ENCODE measurements at regions not wholly inside any gene's neighbourhood (a gene's known extent, or its start where the extent isn't known, plus 50 kb on each side); places are given as distances from the start of the nearest gene placed in this dataset.

DNA sequence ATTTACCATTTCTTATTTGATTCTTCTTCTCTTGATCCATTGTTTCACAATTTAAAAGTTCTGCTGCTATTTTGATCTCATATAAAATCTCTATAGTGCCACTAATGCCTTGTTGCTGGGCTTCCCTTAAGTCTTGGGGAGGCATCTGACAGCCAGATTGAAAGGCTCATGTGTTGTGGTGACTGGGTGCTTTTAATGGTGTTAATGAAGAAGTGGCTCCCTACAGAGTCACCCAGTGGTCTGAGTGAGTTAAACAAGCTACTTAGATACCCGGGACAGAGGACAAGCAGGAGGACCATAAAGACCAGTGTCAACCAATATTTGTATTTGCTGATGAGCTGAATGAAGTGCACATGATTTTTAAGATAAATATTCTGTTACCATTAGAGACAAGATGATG lies 176.4 kb upstream of the HABP2 start:
- no peak for DNase-seq

DNA sequence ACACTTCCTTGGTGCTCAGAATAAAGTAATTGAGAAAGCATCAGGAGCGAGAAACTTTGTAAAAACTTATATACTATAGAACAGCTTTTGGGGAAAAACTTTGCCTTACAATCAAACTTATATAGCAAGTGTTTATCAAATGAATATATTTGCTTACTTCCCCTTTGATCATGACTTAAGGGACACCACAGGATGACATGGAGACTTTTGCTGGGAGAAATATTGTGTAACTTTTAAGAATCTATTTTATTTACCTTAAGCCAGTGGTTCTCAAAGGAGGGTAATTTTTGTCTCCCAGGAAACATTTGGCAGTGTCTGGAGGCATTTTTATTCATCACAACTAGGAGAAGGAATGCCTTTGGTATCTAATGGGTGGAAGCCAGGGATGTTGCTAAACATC lies 173.8 kb upstream of the HABP2 start:
- no peak for DNase-seq

DNA sequence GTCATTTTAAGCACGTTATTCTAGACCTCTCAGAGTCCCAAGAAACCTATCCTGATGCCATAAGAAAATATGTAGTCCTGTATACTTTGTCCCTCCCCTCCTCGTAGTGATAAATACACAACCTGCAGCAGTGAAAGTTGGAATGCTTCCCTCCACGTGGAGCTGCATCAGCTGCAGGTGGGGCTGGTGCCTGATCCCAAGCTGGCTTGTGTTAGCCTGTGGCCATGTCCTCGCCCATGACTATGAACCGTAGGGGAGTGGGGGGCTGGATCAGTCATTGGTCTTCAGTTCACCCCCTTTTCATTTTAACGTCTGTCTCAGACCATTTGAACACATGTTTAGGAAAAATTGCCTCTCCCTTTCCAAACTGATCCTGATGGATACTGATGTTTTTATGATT lies 171.4 kb upstream of the HABP2 start:
- DNase-seq, result no peak

DNA sequence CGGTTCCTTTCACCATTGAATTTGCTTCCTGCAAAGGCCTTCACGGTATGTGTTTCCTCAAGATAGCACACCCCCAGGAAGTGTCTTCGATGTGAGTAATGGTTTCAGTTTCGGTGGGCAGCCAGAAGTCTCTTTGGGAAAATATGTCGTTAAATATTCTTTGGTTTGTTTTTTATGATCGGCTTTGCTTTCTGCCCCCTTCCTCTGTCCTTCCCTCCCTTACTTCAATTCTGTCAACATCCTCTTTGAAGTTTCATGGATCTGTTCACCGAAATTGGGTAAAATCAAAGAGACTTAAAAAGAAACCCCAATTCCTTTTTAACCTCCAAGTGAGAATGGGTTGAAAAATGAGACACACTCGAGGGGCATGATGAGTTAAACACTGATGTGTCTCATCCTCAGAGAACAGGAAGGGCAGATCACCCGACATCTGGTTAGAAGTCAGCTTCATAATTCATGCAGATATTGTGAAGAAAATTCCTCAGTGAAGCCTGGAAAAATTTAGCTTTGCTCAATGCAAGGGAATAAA lies 170.8 kb upstream of the HABP2 start:
- no peak for DNase-seq

GRCh38 chr10:113382691-113383090 lies 170.2 kb upstream of the HABP2 start:
- no peak for DNase-seq

GRCh38 chr10:113384181-113384580 lies 168.7 kb upstream of the HABP2 start:
- DNase-seq, result no peak

DNA sequence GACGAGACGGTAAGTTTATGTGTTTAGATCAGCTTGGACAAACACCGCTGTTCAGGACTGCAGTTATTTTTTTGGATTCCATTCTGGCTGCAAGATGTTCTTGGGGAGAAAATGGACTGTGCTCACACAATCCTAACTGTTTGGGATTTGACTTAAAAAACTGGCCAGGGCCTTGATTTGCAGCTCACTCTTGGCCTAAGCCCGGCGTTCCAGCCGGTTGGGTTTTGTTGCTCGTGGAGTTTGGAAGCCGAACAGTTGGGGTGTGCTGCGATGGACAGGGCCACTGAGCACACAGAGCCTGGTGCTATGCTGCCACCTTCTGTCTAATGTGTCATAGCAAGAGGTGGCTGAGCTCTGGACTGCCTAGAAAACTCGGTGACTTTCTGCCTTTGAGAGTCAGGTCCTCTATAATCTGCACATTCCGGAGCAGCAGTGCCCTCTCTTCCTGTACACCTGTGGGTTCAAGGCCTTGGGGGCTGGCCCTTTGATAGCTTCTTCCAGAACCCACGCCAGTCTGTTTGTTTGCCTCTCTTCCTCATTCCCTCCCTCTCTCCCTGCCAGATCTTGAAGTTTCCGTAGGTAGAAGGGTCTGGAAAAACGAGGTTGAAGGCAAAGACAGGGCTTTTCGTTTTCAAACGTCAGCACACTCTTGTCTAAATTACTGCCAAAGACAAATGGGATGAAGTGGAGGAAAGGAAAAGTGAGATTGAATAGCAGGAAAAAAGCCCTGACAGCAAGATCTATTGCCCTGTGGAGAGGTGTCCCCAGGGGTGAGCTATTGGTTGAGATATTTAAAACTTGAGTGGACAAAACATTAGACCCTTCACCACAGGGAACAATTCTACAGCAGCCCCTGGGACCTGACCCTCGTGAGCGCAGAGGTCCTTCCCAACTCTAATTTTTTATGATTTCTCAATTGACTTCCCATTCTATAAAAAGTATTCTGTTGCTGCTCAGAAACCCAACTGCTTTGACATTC lies 167.5 kb upstream of the HABP2 start:
- DNase-seq, result peak; percentile 89

GRCh38 chr10:113386005-113386404 lies 166.8 kb upstream of the HABP2 start:
- DNase-seq, result no peak

GRCh38 chr10:113389969-113390368 lies 162.9 kb upstream of the HABP2 start:
- DNase-seq, result no peak

DNA sequence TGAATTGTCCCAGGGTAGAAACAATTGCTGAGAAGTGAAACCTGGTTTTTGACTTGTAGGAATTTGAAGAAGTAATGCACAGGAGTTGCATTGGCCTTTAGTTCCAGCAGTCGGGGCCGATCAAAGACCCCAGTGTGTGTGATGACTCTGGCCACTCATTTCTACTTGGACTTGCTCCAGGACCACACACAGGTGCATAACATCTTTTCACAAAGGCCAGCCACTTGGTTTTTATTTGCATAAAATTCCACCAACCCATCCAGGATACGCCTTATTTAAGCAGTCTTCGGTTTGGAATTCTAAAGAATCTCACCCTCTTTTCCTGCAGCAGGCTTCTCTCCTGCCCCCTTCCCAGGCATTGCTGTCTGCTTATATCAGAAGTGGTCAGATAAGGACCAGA lies 162.0 kb upstream of the HABP2 start:
- no peak for DNase-seq

- no peak for DNase-seq
These were observed 155.8 kb upstream of the HABP2 start for GRCh38 chr10:113397047-113397446.

GRCh38 chr10:113399065-113399464 lies 153.8 kb upstream of the HABP2 start:
- no peak for DNase-seq

DNA sequence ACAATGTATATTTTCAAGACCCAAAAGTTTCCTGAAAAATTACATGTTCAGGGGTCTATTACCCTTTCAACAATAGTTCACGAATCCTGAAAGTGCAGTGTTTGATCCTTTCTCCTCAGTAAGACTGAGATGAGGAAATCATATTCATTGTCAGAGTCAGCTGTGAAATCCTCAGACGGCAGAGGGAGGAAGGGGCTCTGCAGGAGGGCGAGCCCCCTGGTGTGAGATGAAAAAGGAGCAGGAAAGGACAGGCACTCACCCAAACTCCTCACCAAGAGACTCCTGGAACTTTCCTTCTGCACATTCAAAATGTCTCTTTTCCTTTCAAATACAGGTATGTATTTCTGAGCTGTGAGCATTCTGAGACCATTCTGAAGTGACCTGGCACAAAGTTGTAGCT lies 150.3 kb upstream of the HABP2 start:
- DNase-seq, result no peak

GRCh38 chr10:113407218-113407617 lies 145.6 kb upstream of the HABP2 start:
- DNase-seq, result no peak

GRCh38 chr10:113409175-113409574 lies 143.7 kb upstream of the HABP2 start:
- DNase-seq, result no peak

- DNase-seq, result no peak
These were observed 142.2 kb upstream of the HABP2 start for GRCh38 chr10:113410618-113411017.

GRCh38 chr10:113411456-113411855 lies 141.4 kb upstream of the HABP2 start:
- DNase-seq, result no peak

- no peak for DNase-seq
These were observed 140.7 kb upstream of the HABP2 start for GRCh38 chr10:113412161-113412560.

DNA sequence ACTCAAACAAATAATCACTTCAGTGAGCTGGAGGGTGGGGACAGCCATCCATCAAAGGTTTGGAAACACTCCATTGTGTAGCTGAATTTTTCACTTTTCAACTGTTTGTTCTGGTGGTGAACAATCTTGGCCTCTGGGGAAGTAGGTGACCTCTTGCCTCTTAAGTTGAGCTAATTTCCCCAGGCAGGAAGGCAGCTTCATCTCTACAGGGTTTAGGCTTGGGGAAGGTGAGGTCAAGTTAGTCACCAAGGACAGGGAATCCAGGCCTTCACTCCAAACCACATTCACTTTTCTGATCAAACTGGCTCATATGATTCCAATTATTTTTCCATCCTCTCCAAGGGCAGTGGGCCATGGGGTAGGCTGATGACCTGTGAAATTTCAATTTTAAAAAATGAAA lies 138.3 kb upstream of the HABP2 start:
- no peak for DNase-seq

DNA sequence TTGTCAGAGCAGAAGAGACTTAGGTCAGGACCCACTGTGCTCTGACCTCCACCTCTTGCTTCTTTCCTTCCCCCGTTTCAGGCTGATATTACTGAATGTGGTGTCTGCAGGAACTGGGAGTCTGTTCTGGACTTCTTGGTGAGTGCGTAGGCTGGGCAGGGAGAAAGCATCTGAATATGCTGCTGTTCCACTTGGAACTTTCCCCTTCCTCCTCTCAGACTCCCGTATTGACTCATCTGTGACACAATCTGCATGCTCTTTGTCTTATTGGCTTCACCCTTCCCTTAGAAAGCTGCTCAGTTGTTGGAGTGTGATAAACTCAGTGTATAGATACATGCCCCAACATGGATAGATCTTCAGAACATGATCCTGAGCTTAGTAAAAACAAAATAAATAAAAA lies 137.6 kb upstream of the HABP2 start:
- no peak for DNase-seq

DNA sequence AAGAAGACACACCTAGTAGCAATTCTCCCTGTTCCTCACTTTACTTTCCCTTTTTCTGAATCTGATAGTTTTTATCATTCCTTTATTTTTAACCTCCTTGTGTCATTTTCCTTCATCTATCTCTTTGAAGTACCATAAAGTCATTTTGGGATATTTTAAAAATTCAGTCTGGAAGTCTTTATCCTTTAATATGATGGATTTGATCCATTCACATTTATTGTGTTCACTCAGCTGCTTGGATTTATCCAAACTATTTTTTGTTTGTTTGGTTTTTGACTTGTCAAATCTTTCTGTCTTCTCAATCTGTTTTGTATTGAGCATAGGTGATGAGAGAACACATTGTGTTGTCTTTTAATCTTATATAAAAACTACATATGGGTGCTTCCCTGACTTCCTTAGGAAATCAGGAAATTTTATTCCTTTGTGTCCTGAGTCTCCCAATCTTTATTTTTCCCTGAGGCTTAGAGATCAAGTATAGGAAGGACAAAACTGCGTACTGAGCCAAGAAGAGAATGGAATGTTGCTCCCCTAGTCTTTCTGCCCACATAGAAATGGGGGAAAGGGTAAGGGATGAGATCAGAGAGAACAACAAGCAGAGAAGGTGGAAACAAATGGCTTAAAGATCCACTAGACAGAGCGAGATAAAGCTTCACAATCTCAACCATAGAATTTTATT lies 132.7 kb upstream of the HABP2 start:
- DNase-seq, result no peak

- DNase-seq, result no peak
These were observed 131.8 kb upstream of the HABP2 start for GRCh38 chr10:113420733-113421675.

GRCh38 chr10:113422371-113422770 lies 130.5 kb upstream of the HABP2 start:
- no peak for DNase-seq
